KG1 (cell line): ENCODE measurements at regions not wholly inside any gene's neighbourhood (a gene's known extent, or its start where the extent isn't known, plus 50 kb on each side); places are given as distances from the start of the nearest gene placed in this dataset.
"Not testable (repeated sequence)": the region's sequence is repeated elsewhere in the genome, so short reads cannot be mapped to it uniquely, and the experiment has no call there.

Source experiments
- DNase-seq: peaks from one replicate; lab custom pipeline; 2025; lab: John Stamatoyannopoulos, UW

GRCh38 chr11:21625982-21626381 lies 566.9 kb upstream of the ANO5 start:
- peak; percentile 84 for DNase-seq

- DNase-seq = no peak
These were observed 564.2 kb upstream of the ANO5 start for GRCh38 chr11:21628641-21629040.

GRCh38 chr11:21630934-21631478 lies 561.9 kb upstream of the ANO5 start:
- DNase-seq = no peak

- DNase-seq = no peak
These were observed 560.9 kb upstream of the ANO5 start for GRCh38 chr11:21631991-21632390.

GRCh38 chr11:21634491-21634890 lies 558.4 kb upstream of the ANO5 start:
- DNase-seq = no peak

- no peak for DNase-seq
These were observed 557.9 kb upstream of the ANO5 start for GRCh38 chr11:21634956-21635355.

GRCh38 chr11:21635394-21636145 lies 557.3 kb upstream of the ANO5 start:
- no peak for DNase-seq

GRCh38 chr11:21636561-21636960 lies 556.3 kb upstream of the ANO5 start:
- DNase-seq = no peak

GRCh38 chr11:21640491-21640890 lies 552.4 kb upstream of the ANO5 start:
- no peak for DNase-seq

GRCh38 chr11:21641869-21642268 lies 551.0 kb upstream of the ANO5 start:
- no peak for DNase-seq

- DNase-seq = no peak
These were observed 546.5 kb upstream of the ANO5 start for GRCh38 chr11:21646351-21646750.

- no peak for DNase-seq
These were observed 541.9 kb upstream of the ANO5 start for GRCh38 chr11:21650961-21651360.

GRCh38 chr11:21653951-21654421 lies 538.9 kb upstream of the ANO5 start:
- no peak for DNase-seq

- no peak for DNase-seq
These were observed 536.8 kb upstream of the ANO5 start for GRCh38 chr11:21656065-21656464.

GRCh38 chr11:21658654-21659193 lies 534.2 kb upstream of the ANO5 start:
- DNase-seq = no peak

- DNase-seq = not testable (repeated sequence)
These were observed 533.5 kb upstream of the ANO5 start for GRCh38 chr11:21659377-21659776.

GRCh38 chr11:21659961-21660360 lies 532.9 kb upstream of the ANO5 start:
- no peak for DNase-seq

GRCh38 chr11:21675049-21675616 lies 517.8 kb upstream of the ANO5 start:
- DNase-seq = no peak

- DNase-seq = no peak
These were observed 505.2 kb upstream of the ANO5 start for GRCh38 chr11:21687643-21688042.

GRCh38 chr11:21704539-21704938 lies 488.3 kb upstream of the ANO5 start:
- DNase-seq = no peak

- no peak for DNase-seq
These were observed 485.7 kb upstream of the ANO5 start for GRCh38 chr11:21707116-21707739.

- no peak for DNase-seq
These were observed 482.1 kb upstream of the ANO5 start for GRCh38 chr11:21710809-21711208.

- no peak for DNase-seq
These were observed 481.5 kb upstream of the ANO5 start for GRCh38 chr11:21711341-21711740.
